Left lobe of liver (tissue), 2 donors: ENCODE measurements at regions not wholly inside any gene's neighbourhood (a gene's known extent, or its start where the extent isn't known, plus 50 kb on each side); places are given as distances from the start of the nearest gene placed in this dataset.
"Not testable (repeated sequence)": the region's sequence is repeated elsewhere in the genome, so short reads cannot be mapped to it uniquely, and the experiment has no call there.

Experiments
- ATAC-seq: fragments of 200-7000 bp; cut with Tn5 transposase; one replicate; pipeline ENCODE4 v1.9.1; 2020; ENCODE audit warnings: mild to moderate bottlenecking, moderate library complexity
- DNase-seq: peaks from one replicate; pipeline ENCODE4 v3.0.0-alpha.2; 2020; ENCODE audit warnings: low spot score
- donor health status: DM: no; HTN: no; CAD: no; lungs with moderate emphysema.
- donor health status: DM: no; HTN: yes; CAD: no.

GRCh38 chr7:15057272-15057671 is 154.7 kb upstream of the DGKB start:
- ATAC-seq: peak; percentile 87
- DNase-seq: no peak

DNA sequence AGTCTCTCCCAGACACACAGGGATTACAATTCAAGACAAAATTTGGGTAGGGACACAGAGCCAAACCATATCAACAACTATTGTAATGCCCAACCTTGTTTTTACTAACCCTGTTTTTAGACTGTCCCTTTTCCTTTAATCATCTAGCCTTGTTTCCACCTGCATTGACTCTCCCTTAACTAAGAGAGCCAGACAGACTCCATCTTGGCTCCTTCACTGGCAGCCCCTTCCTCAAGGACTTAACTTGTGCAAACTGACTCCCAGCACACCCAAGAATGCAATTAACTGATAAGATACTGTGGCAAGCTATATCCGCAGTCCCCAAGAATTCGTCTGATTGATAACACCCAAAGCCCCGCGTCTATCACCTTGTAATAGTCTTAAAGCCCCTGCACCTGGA is 151.8 kb upstream of the DGKB start:
- ATAC-seq: not testable (repeated sequence)

GRCh38 chr7:15049157-15049556 is 146.6 kb upstream of the DGKB start:
- ATAC-seq (no peak), DNase-seq (no peak)

More for the DNA sequence above, 151.8 kb upstream of the DGKB start:
- not testable (repeated sequence) for DNase-seq

DNA sequence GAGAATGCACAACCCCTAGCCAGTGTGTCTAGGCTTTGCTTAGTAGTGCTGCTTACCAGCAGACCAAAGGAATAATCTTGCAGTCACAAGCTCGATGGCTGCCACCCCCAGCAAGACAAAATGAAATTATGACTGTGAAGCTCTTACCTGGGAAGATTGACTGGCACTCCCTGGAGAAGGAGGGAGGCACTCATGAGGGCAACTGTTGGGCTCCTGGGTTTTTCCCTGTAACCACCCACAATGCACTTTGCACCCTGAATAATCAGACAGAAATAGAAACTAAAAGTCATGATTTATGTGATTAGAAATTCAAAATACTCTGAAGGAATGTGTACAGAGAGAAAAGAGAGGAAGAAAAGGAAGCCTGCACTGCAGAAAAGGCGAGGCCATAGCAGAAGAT is 144.3 kb upstream of the DGKB start:
- DNase-seq (no peak), ATAC-seq (peak; percentile 54)

DNA sequence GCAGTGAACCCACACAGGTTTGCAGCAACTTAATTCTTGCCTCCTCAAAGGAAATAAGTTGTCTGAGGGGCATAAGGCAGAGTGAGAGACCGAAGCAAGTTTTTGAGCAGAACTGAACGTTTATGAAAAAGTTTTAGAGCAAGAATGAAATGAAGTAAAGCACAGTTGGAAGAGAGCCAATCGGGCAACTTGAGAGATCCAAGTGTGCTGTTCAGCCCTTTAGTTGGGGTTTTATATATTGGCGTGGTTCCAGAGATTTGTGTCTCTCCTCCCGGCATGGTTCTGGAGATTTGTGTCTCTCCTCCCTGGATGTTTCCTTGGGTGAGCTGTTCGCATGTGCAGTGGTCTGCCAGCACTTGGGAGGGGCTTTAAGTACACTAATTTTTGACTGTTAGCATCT is 141.4 kb upstream of the DGKB start:
- ATAC-seq (no peak), DNase-seq (no peak)

- no peak for ATAC-seq
- no peak for DNase-seq
These were observed 139.9 kb upstream of the DGKB start for GRCh38 chr7:15042285-15043065.

- DNase-seq: no peak
- ATAC-seq: no peak
These were observed 138.7 kb upstream of the DGKB start for GRCh38 chr7:15041226-15041625.

DNA sequence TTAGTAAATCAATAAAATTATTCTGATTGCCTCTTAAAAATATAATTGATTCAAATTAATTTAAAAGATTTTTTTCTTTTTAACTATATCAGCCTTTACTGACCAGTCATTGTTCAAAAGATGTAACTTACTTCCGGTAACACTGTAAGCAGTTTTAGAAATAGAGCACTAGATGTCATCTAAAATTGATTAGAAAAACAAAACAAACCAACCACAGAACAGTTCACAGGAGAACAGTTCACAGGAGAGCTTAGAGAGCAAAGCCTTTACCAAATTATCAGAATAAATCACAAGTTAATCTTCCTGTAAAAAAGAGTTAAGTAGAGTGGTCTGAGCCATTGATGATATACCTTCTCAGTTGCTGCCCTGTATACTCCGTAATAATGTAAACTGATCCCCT is 133.3 kb upstream of the DGKB start:
- ATAC-seq (peak; percentile 66), DNase-seq (no peak)

DNA sequence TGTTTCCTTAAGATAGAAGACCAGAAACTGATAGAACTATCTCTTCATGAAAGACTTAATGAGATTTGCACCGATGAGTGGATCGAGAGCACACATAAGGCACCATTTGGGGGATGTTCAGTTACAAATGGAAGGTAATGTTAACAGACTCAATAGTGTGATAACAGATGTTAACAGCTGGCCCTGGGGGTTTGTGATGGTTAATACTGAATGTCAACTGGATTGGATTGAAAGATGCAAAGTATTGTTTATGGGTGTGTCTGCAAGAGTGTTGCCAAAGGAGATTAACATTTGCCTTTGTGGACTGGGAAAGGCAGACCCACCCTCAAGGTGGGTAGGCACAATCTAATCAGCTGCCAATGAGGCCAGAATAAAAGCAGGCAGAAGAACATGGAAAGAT is 130.5 kb upstream of the DGKB start:
- ATAC-seq (no peak), DNase-seq (no peak)

- DNase-seq: no peak
- no peak for ATAC-seq
These were observed 116.4 kb upstream of the DGKB start for GRCh38 chr7:15018981-15019380.

DNA sequence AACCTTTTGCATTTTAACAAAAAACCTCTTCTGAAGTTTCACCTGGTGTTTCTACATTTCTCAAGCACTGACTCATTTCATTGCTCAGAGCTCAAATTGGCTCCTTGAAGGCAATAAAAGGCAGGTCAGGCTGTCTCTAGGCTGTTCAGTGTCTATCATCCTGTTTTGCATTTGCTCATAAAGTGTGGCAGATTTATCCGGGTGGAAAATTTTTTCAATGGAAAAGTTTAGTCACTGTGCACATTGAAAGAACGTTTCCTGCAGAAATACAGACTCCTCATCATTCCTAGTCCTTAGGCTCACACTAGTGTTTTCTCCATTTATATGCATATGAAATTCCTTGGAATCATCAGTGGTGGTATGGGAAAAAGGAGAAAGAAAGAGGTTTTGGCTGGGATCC is 114.2 kb upstream of the DGKB start:
- DNase-seq (no peak), ATAC-seq (no peak)

DNA sequence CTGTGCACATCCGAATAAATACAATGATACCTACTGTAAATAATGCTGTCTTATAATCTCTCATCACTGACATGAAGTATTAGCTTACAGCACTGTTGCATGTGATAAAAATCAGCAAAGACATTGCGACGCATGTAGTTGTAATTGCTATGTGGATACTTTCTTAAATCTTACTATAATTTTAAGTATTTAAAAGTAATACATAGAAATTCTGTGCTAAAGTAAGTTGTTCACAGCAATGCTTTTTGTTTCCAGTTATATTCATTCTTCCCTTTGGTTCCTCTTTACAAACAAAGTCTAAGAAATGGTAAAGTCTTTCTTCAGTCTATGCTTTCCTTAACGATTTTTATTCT is 113.7 kb upstream of the DGKB start:
- ATAC-seq: no peak

DNA sequence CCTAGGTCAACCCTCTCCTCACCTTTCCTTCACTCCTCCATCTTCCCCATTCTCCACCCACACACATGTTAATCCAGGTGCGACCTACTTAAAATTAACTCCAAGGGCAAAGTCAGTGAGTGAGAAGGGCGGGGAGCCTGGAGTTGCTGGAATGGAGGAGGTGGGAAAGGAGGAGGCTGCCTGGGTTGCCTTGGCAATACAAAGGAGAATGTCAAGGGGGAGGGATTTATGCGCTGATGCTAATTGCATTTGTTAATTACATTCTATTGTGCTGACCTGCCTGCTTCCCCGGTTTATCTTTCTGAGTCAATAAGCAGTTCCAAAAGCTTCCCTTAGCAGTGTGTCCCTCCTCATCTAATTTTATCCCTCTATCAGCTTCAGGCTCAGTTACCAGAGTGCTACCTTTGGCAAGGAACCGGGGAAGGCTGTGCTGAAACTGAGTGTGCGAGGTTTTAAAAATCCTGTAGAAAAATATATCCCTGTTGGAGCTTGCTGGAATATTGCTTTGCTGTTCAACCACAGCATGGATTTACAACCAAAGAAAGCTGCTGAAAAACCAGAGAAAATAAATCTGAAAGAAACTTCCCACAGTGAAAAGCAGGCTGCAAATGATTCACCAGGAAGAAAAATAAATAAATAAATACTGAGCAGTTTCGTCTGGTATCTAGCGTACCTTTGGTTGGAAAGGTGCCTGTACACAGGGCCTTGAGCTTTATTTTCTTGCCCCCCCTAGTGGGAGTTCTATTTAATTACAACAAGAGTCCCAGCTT is 113.2 kb upstream of the DGKB start:
- DNase-seq (peak; percentile 60), ATAC-seq (peak; percentile 98)

More for the DNA sequence above, 113.7 kb upstream of the DGKB start:
- DNase-seq: no peak

DNA sequence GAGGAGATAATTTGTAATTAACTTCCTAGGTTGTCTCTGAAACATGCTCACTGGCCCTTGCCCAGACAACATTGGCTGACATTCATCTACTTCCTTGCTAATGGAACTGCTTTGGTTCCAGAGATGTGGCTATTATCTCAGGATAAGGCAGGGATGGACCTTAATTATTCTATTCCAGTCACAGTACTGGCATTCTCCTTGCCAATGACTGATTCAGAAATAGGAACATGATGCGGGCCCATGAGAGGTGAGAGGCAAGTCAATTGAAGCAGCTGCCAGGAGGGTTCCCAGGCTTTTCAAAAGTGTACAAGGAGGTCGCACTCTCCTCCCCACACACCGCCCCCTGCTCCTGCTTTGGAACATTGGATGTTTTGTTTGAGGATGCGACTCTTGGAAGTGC is 109.6 kb upstream of the DGKB start:
- DNase-seq (no peak), ATAC-seq (no peak)

DNA sequence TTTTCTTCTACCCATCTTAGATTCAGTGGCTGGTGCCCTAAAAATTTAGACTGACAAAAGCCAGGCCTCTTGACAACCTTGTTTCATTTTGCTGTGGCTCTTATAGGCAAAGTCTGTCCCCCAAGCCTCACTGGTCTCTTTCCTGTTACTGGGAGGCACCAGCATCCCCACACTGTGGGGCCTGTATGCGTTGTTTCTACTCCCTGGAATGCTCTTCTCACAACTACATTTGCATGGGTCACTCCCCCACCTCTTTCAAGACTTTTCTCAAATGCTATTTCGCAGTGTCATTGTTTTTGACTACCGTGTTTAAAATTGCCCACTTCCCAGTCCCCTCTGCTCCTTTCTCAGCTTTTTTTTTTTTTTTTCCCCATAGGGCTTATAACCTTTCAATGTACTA is 108.7 kb upstream of the DGKB start:
- DNase-seq (no peak), ATAC-seq (no peak)

GRCh38 chr7:15007507-15007906 is 105.0 kb upstream of the DGKB start:
- ATAC-seq: peak; percentile 99

DNA sequence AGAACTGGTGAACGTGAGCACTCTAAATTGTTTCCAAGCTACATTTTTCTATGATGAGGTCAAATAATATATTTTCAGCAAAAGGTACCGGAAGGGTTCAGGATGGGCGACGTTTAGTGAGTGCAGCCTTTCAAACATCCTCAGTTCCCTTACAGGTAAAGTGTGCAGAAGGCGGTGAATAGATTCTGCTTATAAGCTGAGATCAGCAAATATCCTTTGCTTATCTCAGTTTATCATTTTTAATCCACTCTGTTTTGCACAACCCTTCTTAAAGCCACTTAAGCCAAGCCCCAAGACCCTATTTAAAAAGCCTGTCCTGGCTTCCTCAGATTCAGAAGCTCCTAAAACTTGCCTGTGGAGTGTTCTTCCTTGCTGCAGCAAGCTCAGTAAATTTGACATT is 103.1 kb upstream of the DGKB start:
- DNase-seq (no peak), ATAC-seq (no peak)

More at GRCh38 chr7:15007507-15007906, 105.0 kb upstream of the DGKB start:
- peak; percentile 57 for DNase-seq

DNA sequence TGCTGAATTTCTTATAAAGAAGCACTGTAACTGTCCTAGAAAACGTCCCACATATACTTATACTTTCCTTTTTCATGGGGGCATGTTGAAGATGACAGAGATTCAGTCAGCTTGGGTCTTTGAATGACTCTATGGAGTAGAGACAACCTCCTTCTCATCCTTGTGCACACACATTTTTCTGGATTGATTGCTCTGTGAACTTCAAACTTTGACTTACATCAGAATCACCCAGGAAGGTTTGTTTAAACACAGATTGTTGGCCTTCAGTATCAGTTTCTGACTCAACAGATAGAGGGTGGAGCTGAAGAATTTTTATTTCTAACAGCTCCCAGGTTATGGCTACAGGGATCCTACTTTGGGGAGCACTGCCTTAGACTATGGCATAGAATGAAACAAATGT is 97.6 kb upstream of the DGKB start:
- DNase-seq: no peak
- peak; percentile 98 for ATAC-seq

DNA sequence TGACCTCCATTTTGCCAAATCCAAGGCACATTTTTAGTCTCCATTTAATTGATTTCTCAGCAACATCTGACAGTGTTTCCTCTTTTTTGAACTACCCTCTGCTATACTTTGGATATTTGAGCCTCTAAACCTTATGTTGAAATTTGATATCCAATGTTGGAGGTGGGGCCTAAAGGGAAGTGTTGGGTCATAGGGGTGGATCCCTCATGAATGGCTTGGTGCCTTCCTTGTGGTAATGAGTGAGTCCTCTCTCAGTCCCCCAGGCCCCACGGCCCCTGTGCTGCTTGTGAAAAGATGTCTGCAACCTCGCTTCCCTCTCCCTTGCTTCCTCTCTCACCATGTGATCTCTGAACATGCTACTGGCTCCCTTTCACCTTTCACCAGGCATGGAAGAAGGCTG is 96.8 kb upstream of the DGKB start:
- no peak for ATAC-seq
- no peak for DNase-seq

DNA sequence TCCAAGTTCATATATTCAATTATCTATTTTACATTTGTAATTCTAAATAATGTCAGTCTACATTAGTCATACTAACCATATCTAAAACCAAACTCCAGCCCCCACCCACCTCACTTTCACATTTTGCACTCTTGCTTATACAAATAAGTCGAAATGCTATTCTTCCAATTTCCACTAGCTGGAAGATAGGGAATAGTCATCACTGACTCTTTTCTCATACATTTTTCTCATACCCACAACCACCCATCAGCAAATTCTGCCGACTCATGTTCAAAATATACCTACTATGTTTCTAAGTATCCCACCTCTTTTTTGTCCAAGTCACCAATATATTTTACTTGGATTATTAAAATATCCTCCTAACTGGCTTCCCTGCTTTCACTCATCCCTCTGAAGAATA is 93.2 kb upstream of the DGKB start:
- ATAC-seq: no peak

GRCh38 chr7:14988941-14989340 is 86.4 kb upstream of the DGKB start:
- ATAC-seq: no peak
- DNase-seq: no peak

More for the DNA sequence above, 93.2 kb upstream of the DGKB start:
- no peak for DNase-seq

GRCh38 chr7:14978687-14979086 is 76.1 kb upstream of the DGKB start:
- no peak for ATAC-seq
- no peak for DNase-seq
